Motor neuron (in vitro differentiated cells): ENCODE measurements at regions not wholly inside any gene's neighbourhood (a gene's known extent, or its start where the extent isn't known, plus 50 kb on each side); places are given as distances from the start of the nearest gene placed in this dataset.
"Not testable (repeated sequence)": the region's sequence is repeated elsewhere in the genome, so short reads cannot be mapped to it uniquely, and the experiment has no call there.

Experiments
- ATAC-seq, 8 experiments: fragments of 200-7000 bp; cut with Tn5 transposase; replicated peaks in 6 of 8; 2 replicates each; pipeline ENCODE4 v1.8.0; 2021; ENCODE audit warnings: mild to moderate bottlenecking in 8 of 8, moderate library complexity in 8 of 8
- H3K27ac ChIP-seq, 2 donors: fragments of 250-450 bp; sonication (Bioruptor Pico); 2 replicates each; pipeline ENCODE4 v1.9.0; 2021; ENCODE audit warnings: antibody characterized with exemption in 2 of 2, mild to moderate bottlenecking in 2 of 2, moderate library complexity in 1 of 2
- H3K4me1 ChIP-seq, 2 donors: fragments of 250-450 bp; sonication (Bioruptor Pico); replicated peaks in 1 of 2; 2 replicates each; pipeline ENCODE4 v1.6.1; 2021; ENCODE audit warnings: antibody characterized with exemption in 2 of 2, mild to moderate bottlenecking in 2 of 2, moderate library complexity in 1 of 2
- H3K4me3 ChIP-seq, 5 donors: fragments of 250-450 bp; sonication (Bioruptor Pico); 2 replicates each; pipeline ENCODE4 v1.9.0; 2021; ENCODE audit warnings: antibody characterized with exemption in 5 of 5, mild to moderate bottlenecking in 5 of 5, moderate library complexity in 4 of 5
- WGBS, 10 experiments: fragments of 450-650 bp; shearing (Covaris generic); methylation state at CpG; one replicate each; pipeline ENCODE4 v1.0.0; 2022; 5-methylcytosine and 5-hydroxymethylcytosine counted together
- in situ Hi-C, 9 experiments: fragments of 400-800 bp; cut with MboI; loops; one replicate each; pipeline ENCODE4 v1.15.0; 2021; ENCODE audit warnings: low sequenced_read_pairs in 9 of 9, low pct_unique_long_range_greater_than_20kb in 2 of 9; ENCODE audit not compliant: unreplicated experiment in 9 of 9

GRCh38 chr13:18738086-18738485, 443.5 kb downstream of the TUBA3C start:
- ATAC-seq, in situ Hi-C loops: not testable (repeated sequence)

GRCh38 chr13:18727138-18727537, 454.5 kb downstream of the TUBA3C start:
- H3K4me3 ChIP-seq, ATAC-seq, in situ Hi-C loops, H3K27ac ChIP-seq, H3K4me1 ChIP-seq: not testable (repeated sequence)
- 50 to 83% (median 56%) methylated on average over 2 to 7 of the region's 17 CpGs; no CpG with 5 or more reads in 6 of the 10 experiments for WGBS, 10 experiments

More at GRCh38 chr13:18738086-18738485, 443.5 kb downstream of the TUBA3C start:
- WGBS, 10 experiments: 0 to 86% methylated on average over 1 of the region's 4 CpGs; no CpG with 5 or more reads in 8 of the 10 experiments
- not testable (repeated sequence) for H3K4me3 ChIP-seq, H3K27ac ChIP-seq, H3K4me1 ChIP-seq

GRCh38 chr13:18726524-18726923, 455.1 kb downstream of the TUBA3C start:
- H3K4me1 ChIP-seq, ATAC-seq, in situ Hi-C loops, H3K27ac ChIP-seq, H3K4me3 ChIP-seq: not testable (repeated sequence)
- WGBS, 10 experiments: 20 to 85% (median 48%) methylated on average over 1 to 8 of the region's 17 CpGs; no CpG with 5 or more reads in 6 of the 10 experiments

- WGBS, 10 experiments: 100% methylated on average over 1 of the region's 27 CpGs; no CpG with 5 or more reads in 8 of the 10 experiments
- in situ Hi-C loops: not testable (repeated sequence)
Observed at GRCh38 chr13:18725242-18725822, 456.3 kb downstream of the TUBA3C start.

GRCh38 chr13:18714889-18715288, 466.7 kb downstream of the TUBA3C start:
- H3K4me3 ChIP-seq: no peak overlapping the region
- WGBS, 10 experiments: 0 to 80% (median 10%) methylated on average over 1 to 3 of the region's 4 CpGs; no CpG with 5 or more reads in 5 of the 10 experiments
- H3K27ac ChIP-seq: no peak overlapping the region
- in situ Hi-C loops: no loop called here
- ATAC-seq: no peak
- H3K4me1 ChIP-seq: no peaks in the 10 kb centered on the region

More at GRCh38 chr13:18725242-18725822, 456.3 kb downstream of the TUBA3C start:
- peak in 1 of 8 experiments; percentile 31 for ATAC-seq
- H3K4me3 ChIP-seq, H3K27ac ChIP-seq, H3K4me1 ChIP-seq: not testable (repeated sequence)

GRCh38 chr13:18710673-18711072, 471.0 kb downstream of the TUBA3C start:
- H3K4me3 ChIP-seq, H3K4me1 ChIP-seq, H3K27ac ChIP-seq, in situ Hi-C loops: not testable (repeated sequence)
- peak in 3 of 8 experiments; percentile 16 to 37 (median 22) for ATAC-seq

- ATAC-seq: peak in 2 of 8 experiments; percentile 33 to 89
Observed at GRCh38 chr13:18706538-18706937, 475.1 kb downstream of the TUBA3C start.

GRCh38 chr13:18702464-18703247, 479.0 kb downstream of the TUBA3C start:
- H3K4me3 ChIP-seq, H3K27ac ChIP-seq, H3K4me1 ChIP-seq, in situ Hi-C loops: not testable (repeated sequence)
- WGBS, 10 experiments: 0 to 45% (median 26%) methylated on average over 1 to 4 of the region's 8 CpGs; no CpG with 5 or more reads in 5 of the 10 experiments
- ATAC-seq: peak in 2 of 8 experiments; percentile 83 to 97

More at GRCh38 chr13:18706538-18706937, 475.1 kb downstream of the TUBA3C start:
- in situ Hi-C loops, H3K27ac ChIP-seq, H3K4me1 ChIP-seq, H3K4me3 ChIP-seq: not testable (repeated sequence)
- WGBS, 10 experiments: 100% methylated on average over 1 of the region's 4 CpGs; no CpG with 5 or more reads in 9 of the 10 experiments

- 0% methylated on average over 1 of the region's 3 CpGs; no CpG with 5 or more reads in 9 of the 10 experiments for WGBS, 10 experiments
- H3K4me3 ChIP-seq, H3K27ac ChIP-seq, in situ Hi-C loops, ATAC-seq, H3K4me1 ChIP-seq: not testable (repeated sequence)
Observed at GRCh38 chr13:18698332-18698731, 483.3 kb downstream of the TUBA3C start.

- H3K4me1 ChIP-seq, ATAC-seq, H3K4me3 ChIP-seq, H3K27ac ChIP-seq, in situ Hi-C loops: not testable (repeated sequence)
- WGBS, 10 experiments: no CpG with 5 or more reads among the region's 8 CpGs
Observed at GRCh38 chr13:18697851-18698250, 483.8 kb downstream of the TUBA3C start.

- H3K27ac ChIP-seq, ATAC-seq, in situ Hi-C loops, H3K4me3 ChIP-seq, H3K4me1 ChIP-seq: not testable (repeated sequence)
- WGBS, 10 experiments: no CpG with 5 or more reads among the region's 21 CpGs
Observed at GRCh38 chr13:18697221-18697620, 484.4 kb downstream of the TUBA3C start.

GRCh38 chr13:18677403-18677802, 504.2 kb downstream of the TUBA3C start:
- WGBS, 10 experiments: 0 to 20% methylated on average over 1 of the region's 2 CpGs; no CpG with 5 or more reads in 8 of the 10 experiments
- ATAC-seq, H3K27ac ChIP-seq, H3K4me1 ChIP-seq, H3K4me3 ChIP-seq, in situ Hi-C loops: not testable (repeated sequence)

GRCh38 chr13:18675268-18675667, 506.4 kb downstream of the TUBA3C start:
- H3K4me3 ChIP-seq, H3K4me1 ChIP-seq, H3K27ac ChIP-seq, ATAC-seq, in situ Hi-C loops: not testable (repeated sequence)
- 14% methylated on average over 1 of the region's 2 CpGs; no CpG with 5 or more reads in 9 of the 10 experiments for WGBS, 10 experiments
